ENCODE measurements at regions not wholly inside any gene's neighbourhood (a gene's known extent, or its start where the extent isn't known, plus 50 kb on each side); places are given as distances from the start of the nearest gene placed in this dataset.

GRCh38 chr3:74273091-74273490, 341.4 kb downstream of the CNTN3 start (continued):
- TF ChIP-seq JUND (IDR thresholded peaks at IDR 0.05; ENCODE audit: low read depth, low read length): no peak
- TF ChIP-seq BHLHE40 (IDR thresholded peaks at IDR 0.05; ENCODE audit: borderline replicate concordance in 1 of 2, low read depth in 2 of 2, low read length in 1 of 2): no peak

GRCh38 chr3:74271541-74271940, 342.9 kb downstream of the CNTN3 start:
- no peak overlapping the region for H3K4me3 ChIP-seq
- H3K4me2 ChIP-seq (ENCODE audit: control insufficient read depth, insufficient read depth): no peak overlapping the region
- H3K27ac ChIP-seq (ENCODE audit: control insufficient read depth, insufficient read depth): no peak overlapping the region
- TF ChIP-seq FOXK2 (IDR thresholded peaks at IDR 0.05) (no peak), REST (IDR thresholded peaks at IDR 0.05; ENCODE audit: low read depth, low read length) (no peak), CTCF (IDR thresholded peaks at IDR 0.05 in 2 of 3, conservative IDR thresholded peaks at IDR 0.05 in 1 of 3; ENCODE audit: control insufficient read depth in 2 of 3, extremely low read depth in 1 of 3, insufficient read depth in 1 of 3, low read depth in 3 of 3, low read length in 3 of 3) (no peak), CHD4 (IDR thresholded peaks at IDR 0.05) (no peak), SUZ12 (IDR thresholded peaks at IDR 0.05; ENCODE audit: unreplicated experiment) (no peak), E2F8 (IDR thresholded peaks at IDR 0.05; ENCODE audit: low read depth, partially characterized antibody) (no peak)
- in situ Hi-C loops (cut with MboI): no loop called here
- no peak overlapping the region for H2AFZ ChIP-seq (ENCODE audit: control insufficient read depth, low read depth, low read length)
- no peaks in the 10 kb centered on the region for H3K79me2 ChIP-seq (ENCODE audit: control insufficient read depth, insufficient read depth, low read length)
- H4K20me1 ChIP-seq (ENCODE audit: control insufficient read depth, insufficient read depth): no peaks in the 10 kb centered on the region
- RAD21 ChIA-PET (ENCODE audit: unreplicated experiment): no interaction called here
- ATAC-seq: no peak
- H3K9me3 ChIP-seq (replicated peaks; ENCODE audit: control insufficient read depth, insufficient read depth, low read length): no peaks in the 10 kb centered on the region
- intact Hi-C loops (cut with micrococcal nuclease; ENCODE audit: unreplicated experiment): no loop called here
- SMC1A ChIA-PET (ENCODE audit: uncharacterized antibody, unreplicated experiment): no interaction called here
- no peaks in the 10 kb centered on the region for H3K27me3 ChIP-seq (replicated peaks in 1 of 2; ENCODE audit: control insufficient read depth in 2 of 2, insufficient read depth in 2 of 2, low read length in 1 of 2)
- CTCF ChIA-PET: no interaction called here
- DNase-seq (ENCODE audit: low read depth, low spot score): no peak
- no peak for FAIRE-seq
- H3K9ac ChIP-seq (ENCODE audit: control insufficient read depth, insufficient read depth, low read length): no peak overlapping the region
- H3K4me1 ChIP-seq (ENCODE audit: control insufficient read depth, insufficient read depth, low read length): no peaks in the 10 kb centered on the region
- 35% methylated on average over 4 of the region's 4 CpGs for WGBS (ENCODE audit: insufficient coverage, insufficient replicate concordance, low lambda C conversion rate, missing lambda C conversion rate)
- POLR2A ChIA-PET: no interaction called here
- H3K36me3 ChIP-seq (ENCODE audit: control insufficient read depth in 2 of 2, insufficient read depth in 2 of 2, low read length in 1 of 2): no peaks in the 10 kb centered on the region
- no TSS peak for BruUV-seq (replicated peaks)

All from GM12878 (cell line).